Lung (tissue), 11 donors: ENCODE measurements at regions not wholly inside any gene's neighbourhood (a gene's known extent, or its start where the extent isn't known, plus 50 kb on each side); places are given as distances from the start of the nearest gene placed in this dataset.

Experiments used
- ATAC-seq: fragments of 200-7000 bp; cut with Tn5 transposase; one replicate; pipeline ENCODE4 v1.9.1; 2020; ENCODE audit warnings: moderate number of reproducible peaks; ENCODE audit not compliant: insufficient read depth, low FRiP score
- DNase-seq, 3 donors: peaks; one replicate each; pipeline ENCODE4 v3.0.0-alpha.2; 2013 to 2017
- H3K27ac ChIP-seq, 2 donors: one replicate each; pipeline ENCODE4 v1.5.1; 2013; ENCODE audit warnings: mild to moderate bottlenecking in 2 of 2, moderate library complexity in 2 of 2, control low read depth in 1 of 2, inconsistent platforms in 1 of 2, low read depth in 1 of 2, low read length in 1 of 2
- H3K27me3 ChIP-seq, 3 donors: one replicate each; pipeline ENCODE4 v1.5.1; 2013; ENCODE audit warnings: low read length in 2 of 3; ENCODE audit not compliant: control insufficient read depth in 3 of 3, insufficient read depth in 3 of 3
- H3K36me3 ChIP-seq, 4 donors: one replicate each; pipeline ENCODE4 v1.5.1; 2013; ENCODE audit warnings: low read length in 4 of 4, mild to moderate bottlenecking in 1 of 4, moderate library complexity in 1 of 4; ENCODE audit not compliant: control insufficient read depth in 4 of 4, insufficient read depth in 4 of 4
- H3K4me1 ChIP-seq, 5 donors: one replicate each; pipeline ENCODE4 v1.5.1; 2013; ENCODE audit warnings: low read length in 5 of 5, mild to moderate bottlenecking in 2 of 5, moderate library complexity in 1 of 5; ENCODE audit not compliant: control insufficient read depth in 5 of 5, insufficient read depth in 5 of 5
- H3K4me3 ChIP-seq: one replicate; pipeline ENCODE4 v1.5.1; 2013; ENCODE audit warnings: mild to moderate bottlenecking, control low read depth, moderate library complexity
- H3K9ac ChIP-seq, 2 donors: one replicate each; pipeline ENCODE4 v1.5.1; 2013; ENCODE audit warnings: low read length in 2 of 2, control low read depth in 1 of 2; ENCODE audit not compliant: insufficient read depth in 1 of 2
- H3K9me3 ChIP-seq, 4 donors: one replicate each; pipeline ENCODE4 v1.5.1; 2013; ENCODE audit warnings: low read length in 3 of 4, mild to moderate bottlenecking in 1 of 4, moderate library complexity in 1 of 4; ENCODE audit not compliant: control insufficient read depth in 4 of 4, insufficient read depth in 3 of 4
- CTCF ChIP-seq: IDR thresholded peaks from 2 replicates; pipeline ENCODE4 v1.5.1; 2012; ENCODE audit warnings: mild to moderate bottlenecking; ENCODE audit errors: control extremely low read depth, extremely low read depth
- WGBS, 2 donors: extraction: QIAGEN DNeasy Blood & Tissue Kit; methylation state at CpG; one replicate each; pipeline ENCODE4 v1.1.7; 2013; 5-methylcytosine and 5-hydroxymethylcytosine counted together
- donor health status: control.
- donor health status: control.
- donor health status: Bipolar disorder and iron deficiency.
- donor health status: healthy.
- donor health status: DM: yes; HTN: yes; CAD: no.

- no peak overlapping the region for H3K4me3 ChIP-seq
Observed at GRCh38 chr18:8478166-8478967, 130.9 kb upstream of the RAB12 start.

GRCh38 chr18:8478968-8479370, 130.3 kb upstream of the RAB12 start:
- Histone ChIP-seq H3K4me3 (no peak overlapping the region), H3K9ac (no peak overlapping the region), H3K36me3 (no peaks in the 10 kb centered on the region), H3K27me3 (peaks cover 0 to 3% (median 0%) of the 10 kb centered on the region in 3 donors), H3K27ac (no peak overlapping the region), H3K9me3 (peaks cover 0 to 2% (median 0%) of the 10 kb centered on the region in 4 donors), H3K4me1 (no peaks in the 10 kb centered on the region)
- TF ChIP-seq CTCF = no peak
- no peak for DNase-seq
- WGBS, 2 donors = 91 to 95% methylated on average over 11 of the region's 11 CpGs
- ATAC-seq = no peak

More at GRCh38 chr18:8478166-8478967, 130.9 kb upstream of the RAB12 start:
- H3K27me3 ChIP-seq = peaks cover 0 to 3% (median 0%) of the 10 kb centered on the region in 3 donors
- H3K9me3 ChIP-seq = peaks cover 0 to 2% (median 0%) of the 10 kb centered on the region in 4 donors
- 52 to 57% methylated on average over 14 of the region's 14 CpGs for WGBS, 2 donors
- no peak overlapping the region for H3K9ac ChIP-seq
- ATAC-seq (peak; percentile 82), DNase-seq (peak; percentile 46 to 62 (median 60))
- H3K36me3 ChIP-seq = no peaks in the 10 kb centered on the region
- no peaks in the 10 kb centered on the region for H3K4me1 ChIP-seq
- TF ChIP-seq CTCF = peak; percentile 57
- no peak overlapping the region for H3K27ac ChIP-seq

GRCh38 chr18:8479789-8480188, 129.4 kb upstream of the RAB12 start:
- no peak overlapping the region for H3K9ac ChIP-seq

More at GRCh38 chr18:8479789-8480188, 129.4 kb upstream of the RAB12 start:
- no peak for ATAC-seq
- H3K9me3 ChIP-seq = peaks cover 0 to 2% (median 0%) of the 10 kb centered on the region in 4 donors
- H3K27me3 ChIP-seq = peaks cover 0 to 3% (median 0%) of the 10 kb centered on the region in 3 donors
- H3K4me3 ChIP-seq = no peak overlapping the region
- no peaks in the 10 kb centered on the region for H3K4me1 ChIP-seq
- H3K36me3 ChIP-seq = no peaks in the 10 kb centered on the region
- H3K27ac ChIP-seq = no peak overlapping the region
- TF ChIP-seq CTCF = no peak
- 82 to 85% methylated on average over 15 of the region's 15 CpGs for WGBS, 2 donors
- no peak for DNase-seq
